K562 (cell line): ENCODE measurements at regions not wholly inside any gene's neighbourhood (a gene's known extent, or its start where the extent isn't known, plus 50 kb on each side); places are given as distances from the start of the nearest gene placed in this dataset.

Experiments
- ADNP ChIP-seq: fragments of 200-800 bp; sonication (Bioruptor generic); IDR thresholded peaks from 2 replicates; pipeline ENCODE4 v1.6.1; 2016; ENCODE audit warnings: missing genetic modification characterization, missing compliant biosample characterization
- SMARCA4 ChIP-seq: fragments of 450-650 bp; IDR thresholded peaks from 2 replicates; pipeline ENCODE4 v1.6.1; 2016
- SNAPC5 ChIP-seq: fragments of 250-450 bp; sonication (Bioruptor Pico); IDR thresholded peaks from 2 replicates; pipeline ENCODE4 v1.8.0; 2021; ENCODE audit warnings: moderate library complexity, mild to moderate bottlenecking, inconsistent platforms
- TCF7L2 ChIP-seq: fragments of 150-350 bp; IDR thresholded peaks from 2 replicates; pipeline ENCODE4 v1.6.1; 2016; ENCODE audit warnings: low read depth, mild to moderate bottlenecking, low read length, moderate library complexity
- THRAP3 ChIP-seq: fragments of 450-650 bp; IDR thresholded peaks from 2 replicates; pipeline ENCODE4 v1.6.1; 2016; ENCODE audit warnings: mild to moderate bottlenecking, inconsistent platforms, borderline replicate concordance
- ZBTB49 ChIP-seq: sonication (generic); formaldehyde crosslinking; IDR thresholded peaks from 2 replicates; pipeline ENCODE4 v1.8.0; 2022; ENCODE audit warnings: missing genetic modification reagents, mild to moderate bottlenecking, borderline replicate concordance
- ZFP36 ChIP-seq: fragments of 150-350 bp; IDR thresholded peaks from 2 replicates; pipeline ENCODE4 v1.6.1; 2018; ENCODE audit warnings: low read length, low read depth; ENCODE audit not compliant: partially characterized antibody
- ZNF12 ChIP-seq: sonication (generic); formaldehyde crosslinking; IDR thresholded peaks from 2 replicates; pipeline ENCODE4 v1.4.0; 2020; ENCODE audit warnings: mild to moderate bottlenecking, missing genetic modification reagents

GRCh38 chrX:142613403-142613802 lies 408.3 kb upstream of the MAGEC2 start:
- TF ChIP-seq SNAPC5 (CRISPR knock-in tag) (no peak), ZFP36 (no peak), ZNF12 (no peak), ADNP (tag) (no peak), THRAP3 (no peak), ZBTB49 (CRISPR knock-in tag) (no peak), TCF7L2 (no peak), SMARCA4 (no peak)
